ENCODE measurements at regions not wholly inside any gene's neighbourhood (a gene's known extent, or its start where the extent isn't known, plus 50 kb on each side); places are given as distances from the start of the nearest gene placed in this dataset.

GRCh38 chr2:20897874-20898453 is 75.1 kb upstream of the LDAH start:
- TF ChIP-seq CTCF (optimal IDR thresholded peaks at IDR 0.05 in 1 of 3, IDR thresholded peaks at IDR 0.05 in 1 of 3, conservative IDR thresholded peaks at IDR 0.05 in 1 of 3; ENCODE audit: extremely low read depth in 1 of 3, insufficient read depth in 2 of 3, low read length in 3 of 3): no peak
- no peak for TF ChIP-seq EZH2 (IDR thresholded peaks at IDR 0.05; ENCODE audit: low read length)
